Uterus (tissue), 2 donors: ENCODE measurements at regions not wholly inside any gene's neighbourhood (a gene's known extent, or its start where the extent isn't known, plus 50 kb on each side); places are given as distances from the start of the nearest gene placed in this dataset.

ENCODE experiments used
- POLR2A ChIP-seq, 2 donors: fragments of 450-650 bp; IDR thresholded peaks; one replicate each; pipeline ENCODE4 v1.6.1; 2016; ENCODE audit warnings: antibody characterized with exemption in 2 of 2, mild to moderate bottlenecking in 1 of 2, moderate library complexity in 1 of 2
- TF ChIP-seq, protein P1 (sequence below), 4 experiments: fragments of 200-600 bp in 2 of 4; fragments of 450-650 bp in 2 of 4; sonication (generic) in 2 of 4; IDR thresholded peaks; one replicate each; pipeline ENCODE4 v1.5.1; 2016 to 2019; ENCODE audit warnings: antibody characterized with exemption in 4 of 4, mild to moderate bottlenecking in 2 of 4, moderate library complexity in 1 of 4

DNA sequence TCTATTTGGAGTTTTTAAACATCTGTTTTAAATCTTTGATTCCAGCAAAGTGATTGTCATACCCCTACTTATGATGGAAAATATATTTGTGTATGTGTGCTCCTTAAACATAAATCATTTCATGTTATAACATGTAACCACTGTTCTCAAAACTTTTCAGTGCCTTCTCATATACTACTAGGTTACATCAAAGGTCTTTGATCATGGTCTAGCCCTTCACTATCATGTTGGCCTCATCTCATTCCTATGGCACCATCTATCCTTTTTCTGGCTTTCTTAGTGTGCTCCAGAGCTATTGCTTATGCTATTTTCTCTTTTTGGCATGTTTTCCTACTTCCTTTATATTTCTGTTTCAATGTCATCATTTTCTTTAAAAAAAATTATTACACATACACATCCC is 367.9 kb upstream of the SLC39A10 start:
- TF ChIP-seq, protein P1, sequence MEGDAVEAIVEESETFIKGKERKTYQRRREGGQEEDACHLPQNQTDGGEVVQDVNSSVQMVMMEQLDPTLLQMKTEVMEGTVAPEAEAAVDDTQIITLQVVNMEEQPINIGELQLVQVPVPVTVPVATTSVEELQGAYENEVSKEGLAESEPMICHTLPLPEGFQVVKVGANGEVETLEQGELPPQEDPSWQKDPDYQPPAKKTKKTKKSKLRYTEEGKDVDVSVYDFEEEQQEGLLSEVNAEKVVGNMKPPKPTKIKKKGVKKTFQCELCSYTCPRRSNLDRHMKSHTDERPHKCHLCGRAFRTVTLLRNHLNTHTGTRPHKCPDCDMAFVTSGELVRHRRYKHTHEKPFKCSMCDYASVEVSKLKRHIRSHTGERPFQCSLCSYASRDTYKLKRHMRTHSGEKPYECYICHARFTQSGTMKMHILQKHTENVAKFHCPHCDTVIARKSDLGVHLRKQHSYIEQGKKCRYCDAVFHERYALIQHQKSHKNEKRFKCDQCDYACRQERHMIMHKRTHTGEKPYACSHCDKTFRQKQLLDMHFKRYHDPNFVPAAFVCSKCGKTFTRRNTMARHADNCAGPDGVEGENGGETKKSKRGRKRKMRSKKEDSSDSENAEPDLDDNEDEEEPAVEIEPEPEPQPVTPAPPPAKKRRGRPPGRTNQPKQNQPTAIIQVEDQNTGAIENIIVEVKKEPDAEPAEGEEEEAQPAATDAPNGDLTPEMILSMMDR (IDR thresholded peaks at IDR 0.05): no peak
- TF ChIP-seq POLR2A (IDR thresholded peaks at IDR 0.05): no peak
